ENCODE measurements at regions not wholly inside any gene's neighbourhood (a gene's known extent, or its start where the extent isn't known, plus 50 kb on each side); places are given as distances from the start of the nearest gene placed in this dataset.

DNA sequence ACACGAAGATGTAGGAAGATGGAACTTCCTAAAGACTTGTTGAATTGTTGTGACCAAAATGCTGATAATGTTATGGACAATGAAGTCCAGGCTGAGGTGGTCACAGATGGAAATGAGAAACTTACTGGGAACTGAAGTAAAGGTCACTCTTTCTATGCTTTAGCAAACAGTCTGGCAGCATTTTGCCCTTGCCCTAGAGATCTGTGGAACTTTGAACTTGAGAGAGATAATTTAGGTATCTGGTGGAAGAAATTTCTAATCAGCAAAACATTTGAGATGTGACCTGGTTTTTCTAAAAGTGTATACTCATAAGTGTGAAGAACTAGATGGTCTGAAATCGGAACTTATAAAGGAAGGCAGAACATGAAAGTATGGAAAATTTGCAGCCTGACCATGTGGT lies 1785.9 kb downstream of the PCDH7 start:
- Histone ChIP-seq H3K4ac (replicated peaks; ENCODE audit: insufficient read length, low read depth, low read length) (no peak overlapping the region), H4K8ac (ENCODE audit: extremely low read depth, insufficient read depth, low read length) (no peak overlapping the region), H3K4me2 (ENCODE audit: insufficient read depth in 1 of 2, low read depth in 2 of 2, low read length in 2 of 2) (no peak overlapping the region), H3K23ac (ENCODE audit: insufficient read length) (no peak overlapping the region), H3K23me2 (ENCODE audit: low read depth, low read length) (no peaks in the 10 kb centered on the region), H2BK120ac (replicated peaks; ENCODE audit: low read depth, low read length) (no peak overlapping the region), H4K91ac (replicated peaks; ENCODE audit: insufficient read length, low read length) (no peak overlapping the region), H2BK5ac (ENCODE audit: low read depth, low read length) (no peak overlapping the region), H2BK15ac (ENCODE audit: low read length) (no peak overlapping the region), H2AK5ac (ENCODE audit: low read depth, low read length) (no peak overlapping the region), H3K36me3 (ENCODE audit: control insufficient read depth in 2 of 4, insufficient read depth in 4 of 4, low read length in 3 of 4) (no peaks in the 10 kb centered on the region), H3K79me2 (ENCODE audit: control insufficient read depth in 1 of 2, insufficient read depth in 2 of 2, low read length in 2 of 2) (no peaks in the 10 kb centered on the region), H3K18ac (ENCODE audit: extremely low read depth, low read length) (no peak overlapping the region), H3K9me3 (ENCODE audit: insufficient read depth in 2 of 2, low read depth in 1 of 2, low read length in 1 of 2) (no peaks in the 10 kb centered on the region), H2BK12ac (ENCODE audit: low read depth, low read length) (no peak overlapping the region), H3K27ac (ENCODE audit: low read depth, low read length) (no peak overlapping the region), H3K14ac (ENCODE audit: insufficient read length) (no peak overlapping the region), H4K5ac (ENCODE audit: insufficient read length, low read depth, low read length) (no peak overlapping the region), H3K4me1 (replicated peaks in 1 of 4; ENCODE audit: control insufficient read depth in 3 of 4, insufficient read depth in 4 of 4, low read length in 3 of 4) (peaks cover 0 to 4% (median 0%) of the 10 kb centered on the region in 4 experiments; a peak in 1 of 7 replicates), H3K79me1 (ENCODE audit: low read depth, low read length) (no peaks in the 10 kb centered on the region), H4K20me1 (replicated peaks in 1 of 2; ENCODE audit: control insufficient read depth in 1 of 2, insufficient read depth in 2 of 2, low read length in 2 of 2) (no peaks in the 10 kb centered on the region), H3K4me3 (ENCODE audit: extremely low read depth in 1 of 4, insufficient read depth in 2 of 4, low read depth in 3 of 4, low read length in 4 of 4) (no peak overlapping the region), H3K27me3 (replicated peaks in 1 of 4; ENCODE audit: control insufficient read depth in 3 of 4, extremely low read depth in 1 of 4, insufficient read depth in 3 of 4, low read length in 3 of 4) (no peaks in the 10 kb centered on the region), H3K56ac (replicated peaks; ENCODE audit: insufficient read length, low read depth, low read length) (no peak overlapping the region), H2BK20ac (ENCODE audit: low read length) (no peak overlapping the region), H3K9ac (replicated peaks in 1 of 4; ENCODE audit: extremely low read depth in 1 of 4, low read depth in 3 of 4, low read length in 3 of 4) (no peak overlapping the region), H2AFZ (ENCODE audit: low read length) (no peak overlapping the region; the same call in 1 of the 2 replicates)
- POLR2A ChIA-PET (ENCODE audit: partially characterized antibody), result no interaction called here
- CTCF ChIA-PET (ENCODE audit: partially characterized antibody), result no interaction called here
- DNase-seq (ENCODE audit: low read depth in 1 of 2, low spot score in 2 of 2) (no peak), FAIRE-seq (no peak)
- 97% methylated on average over 2 of the region's 2 CpGs; no CpG with 5 or more reads in 1 of the 2 experiments for WGBS, 2 experiments (ENCODE audit: extremely low coverage in 1 of 2, insufficient coverage in 1 of 2, insufficient read length in 1 of 2, insufficient replicate concordance in 2 of 2, low coverage in 1 of 2, low lambda C conversion rate in 2 of 2, missing lambda C conversion rate in 1 of 2)
- no peak for TF ChIP-seq POU5F1 (IDR thresholded peaks at IDR 0.05; ENCODE audit: low read depth, low read length)
- no peak for TF ChIP-seq RXRA (IDR thresholded peaks at IDR 0.05; ENCODE audit: insufficient read depth, low read depth, low read length)
- TF ChIP-seq SAP30 (IDR thresholded peaks at IDR 0.05; ENCODE audit: insufficient read depth, insufficient replicate concordance, low read length), result no peak
- no peak for TF ChIP-seq GABPA (IDR thresholded peaks at IDR 0.05; ENCODE audit: borderline replicate concordance, insufficient read depth, low read length)
- no peak for TF ChIP-seq EGR1 (IDR thresholded peaks at IDR 0.05; ENCODE audit: borderline replicate concordance, low read depth, low read length)
- no peak for TF ChIP-seq CBX8 (IDR thresholded peaks at IDR 0.05; ENCODE audit: borderline replicate concordance, low read depth, low read length)
- TF ChIP-seq EZH2 (IDR thresholded peaks at IDR 0.05; ENCODE audit: low read depth, low read length, severe bottlenecking), result no peak
- TF ChIP-seq, protein P1, sequence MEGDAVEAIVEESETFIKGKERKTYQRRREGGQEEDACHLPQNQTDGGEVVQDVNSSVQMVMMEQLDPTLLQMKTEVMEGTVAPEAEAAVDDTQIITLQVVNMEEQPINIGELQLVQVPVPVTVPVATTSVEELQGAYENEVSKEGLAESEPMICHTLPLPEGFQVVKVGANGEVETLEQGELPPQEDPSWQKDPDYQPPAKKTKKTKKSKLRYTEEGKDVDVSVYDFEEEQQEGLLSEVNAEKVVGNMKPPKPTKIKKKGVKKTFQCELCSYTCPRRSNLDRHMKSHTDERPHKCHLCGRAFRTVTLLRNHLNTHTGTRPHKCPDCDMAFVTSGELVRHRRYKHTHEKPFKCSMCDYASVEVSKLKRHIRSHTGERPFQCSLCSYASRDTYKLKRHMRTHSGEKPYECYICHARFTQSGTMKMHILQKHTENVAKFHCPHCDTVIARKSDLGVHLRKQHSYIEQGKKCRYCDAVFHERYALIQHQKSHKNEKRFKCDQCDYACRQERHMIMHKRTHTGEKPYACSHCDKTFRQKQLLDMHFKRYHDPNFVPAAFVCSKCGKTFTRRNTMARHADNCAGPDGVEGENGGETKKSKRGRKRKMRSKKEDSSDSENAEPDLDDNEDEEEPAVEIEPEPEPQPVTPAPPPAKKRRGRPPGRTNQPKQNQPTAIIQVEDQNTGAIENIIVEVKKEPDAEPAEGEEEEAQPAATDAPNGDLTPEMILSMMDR (IDR thresholded peaks at IDR 0.05; ENCODE audit: control extremely low read depth in 1 of 3, insufficient read depth in 1 of 3, low read depth in 1 of 3, low read length in 3 of 3), result no peak
- no peak for TF ChIP-seq TAF1 (IDR thresholded peaks at IDR 0.05; ENCODE audit: low read depth, low read length)
- no peak for TF ChIP-seq NANOG (IDR thresholded peaks at IDR 0.05; ENCODE audit: insufficient read depth, low read depth, low read length, poor library complexity, severe bottlenecking)
- no peak for TF ChIP-seq JUN (IDR thresholded peaks at IDR 0.05; ENCODE audit: low read depth, low read length)
